HCT116 (cell line): ENCODE measurements at regions not wholly inside any gene's neighbourhood (a gene's known extent, or its start where the extent isn't known, plus 50 kb on each side); places are given as distances from the start of the nearest gene placed in this dataset.

ENCODE experiments used
- EZH2 ChIP-seq: fragments of 200-600 bp; sonication (generic); IDR thresholded peaks from 2 replicates; pipeline ENCODE4 v1.6.1; 2017; ENCODE audit warnings: antibody characterized with exemption, mixed run types
- EZH2phosphoT487 ChIP-seq: fragments of 200-600 bp; IDR thresholded peaks from 2 replicates; pipeline ENCODE4 v1.6.1; 2018; ENCODE audit warnings: antibody characterized with exemption, borderline replicate concordance
- RAD21 ChIP-seq: IDR thresholded peaks from 2 replicates; pipeline ENCODE4 v1.6.1; 2012; ENCODE audit warnings: low read depth, mild to moderate bottlenecking
- SP1 ChIP-seq: IDR thresholded peaks from 2 replicates; pipeline ENCODE4 v1.6.1; 2012; ENCODE audit warnings: low read depth
- TCF7L2 ChIP-seq: IDR thresholded peaks from 2 replicates; pipeline ENCODE4 v1.7.0; 2011; ENCODE audit warnings: borderline replicate concordance, inconsistent platforms; ENCODE audit not compliant: insufficient read depth, insufficient read length; ENCODE audit errors: extremely low read depth
- ZNF274 ChIP-seq: fragments of 200-500 bp; sonication (Bioruptor generic); IDR thresholded peaks from 2 replicates; pipeline ENCODE4 v1.6.1; 2014; ENCODE audit warnings: mild to moderate bottlenecking, low read depth, low read length, inconsistent platforms
- TF ChIP-seq, protein P1 (sequence below): IDR thresholded peaks from 2 replicates; pipeline ENCODE4 v1.6.1; 2012; ENCODE audit warnings: low read depth
- TF ChIP-seq, protein P2 (sequence below), 3 experiments: fragments of 200-600 bp in 1 of 3; sonication (generic) in 1 of 3; IDR thresholded peaks in 2 of 3; conservative IDR thresholded peaks in 1 of 3; 2 replicates each; pipeline ENCODE4 v1.5.1; 2012 to 2017; ENCODE audit warnings: low read depth in 2 of 3, low read length in 2 of 3, antibody characterized with exemption in 1 of 3, borderline replicate concordance in 1 of 3, control low read depth in 1 of 3, mild to moderate bottlenecking in 1 of 3, mixed read lengths in 1 of 3, mixed run types in 1 of 3, moderate library complexity in 1 of 3; ENCODE audit not compliant: insufficient read depth in 1 of 3
- TF ChIP-seq, protein P3 (sequence below): IDR thresholded peaks from 2 replicates; pipeline ENCODE4 v1.6.1; 2012

DNA sequence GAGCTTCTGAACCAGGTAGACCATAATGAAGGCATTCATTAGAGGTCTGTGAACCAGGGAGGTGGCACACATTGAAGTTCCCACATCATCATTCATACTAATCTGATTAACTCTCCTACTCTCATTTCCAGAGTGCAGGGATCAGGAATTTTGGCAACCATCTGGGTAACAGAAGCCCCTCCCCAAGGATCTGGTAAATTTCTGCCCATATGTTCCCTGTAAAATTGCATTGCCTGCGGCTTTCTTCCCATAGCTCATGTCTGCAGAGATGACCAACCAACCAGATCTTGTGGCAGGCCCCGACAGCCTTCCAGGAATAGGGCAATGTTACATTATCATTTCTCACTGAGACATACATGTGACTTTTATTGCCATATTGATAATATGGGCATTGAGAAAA, 111.4 kb upstream of the CHL1 start (continued):
- TF ChIP-seq, protein P1, sequence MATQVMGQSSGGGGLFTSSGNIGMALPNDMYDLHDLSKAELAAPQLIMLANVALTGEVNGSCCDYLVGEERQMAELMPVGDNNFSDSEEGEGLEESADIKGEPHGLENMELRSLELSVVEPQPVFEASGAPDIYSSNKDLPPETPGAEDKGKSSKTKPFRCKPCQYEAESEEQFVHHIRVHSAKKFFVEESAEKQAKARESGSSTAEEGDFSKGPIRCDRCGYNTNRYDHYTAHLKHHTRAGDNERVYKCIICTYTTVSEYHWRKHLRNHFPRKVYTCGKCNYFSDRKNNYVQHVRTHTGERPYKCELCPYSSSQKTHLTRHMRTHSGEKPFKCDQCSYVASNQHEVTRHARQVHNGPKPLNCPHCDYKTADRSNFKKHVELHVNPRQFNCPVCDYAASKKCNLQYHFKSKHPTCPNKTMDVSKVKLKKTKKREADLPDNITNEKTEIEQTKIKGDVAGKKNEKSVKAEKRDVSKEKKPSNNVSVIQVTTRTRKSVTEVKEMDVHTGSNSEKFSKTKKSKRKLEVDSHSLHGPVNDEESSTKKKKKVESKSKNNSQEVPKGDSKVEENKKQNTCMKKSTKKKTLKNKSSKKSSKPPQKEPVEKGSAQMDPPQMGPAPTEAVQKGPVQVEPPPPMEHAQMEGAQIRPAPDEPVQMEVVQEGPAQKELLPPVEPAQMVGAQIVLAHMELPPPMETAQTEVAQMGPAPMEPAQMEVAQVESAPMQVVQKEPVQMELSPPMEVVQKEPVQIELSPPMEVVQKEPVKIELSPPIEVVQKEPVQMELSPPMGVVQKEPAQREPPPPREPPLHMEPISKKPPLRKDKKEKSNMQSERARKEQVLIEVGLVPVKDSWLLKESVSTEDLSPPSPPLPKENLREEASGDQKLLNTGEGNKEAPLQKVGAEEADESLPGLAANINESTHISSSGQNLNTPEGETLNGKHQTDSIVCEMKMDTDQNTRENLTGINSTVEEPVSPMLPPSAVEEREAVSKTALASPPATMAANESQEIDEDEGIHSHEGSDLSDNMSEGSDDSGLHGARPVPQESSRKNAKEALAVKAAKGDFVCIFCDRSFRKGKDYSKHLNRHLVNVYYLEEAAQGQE: no peak
- TF ChIP-seq EZH2 (no peak), ZNF274 (no peak), SP1 (no peak), TCF7L2 (no peak), RAD21 (no peak), EZH2phosphoT487 (no peak)
- TF ChIP-seq, protein P2, sequence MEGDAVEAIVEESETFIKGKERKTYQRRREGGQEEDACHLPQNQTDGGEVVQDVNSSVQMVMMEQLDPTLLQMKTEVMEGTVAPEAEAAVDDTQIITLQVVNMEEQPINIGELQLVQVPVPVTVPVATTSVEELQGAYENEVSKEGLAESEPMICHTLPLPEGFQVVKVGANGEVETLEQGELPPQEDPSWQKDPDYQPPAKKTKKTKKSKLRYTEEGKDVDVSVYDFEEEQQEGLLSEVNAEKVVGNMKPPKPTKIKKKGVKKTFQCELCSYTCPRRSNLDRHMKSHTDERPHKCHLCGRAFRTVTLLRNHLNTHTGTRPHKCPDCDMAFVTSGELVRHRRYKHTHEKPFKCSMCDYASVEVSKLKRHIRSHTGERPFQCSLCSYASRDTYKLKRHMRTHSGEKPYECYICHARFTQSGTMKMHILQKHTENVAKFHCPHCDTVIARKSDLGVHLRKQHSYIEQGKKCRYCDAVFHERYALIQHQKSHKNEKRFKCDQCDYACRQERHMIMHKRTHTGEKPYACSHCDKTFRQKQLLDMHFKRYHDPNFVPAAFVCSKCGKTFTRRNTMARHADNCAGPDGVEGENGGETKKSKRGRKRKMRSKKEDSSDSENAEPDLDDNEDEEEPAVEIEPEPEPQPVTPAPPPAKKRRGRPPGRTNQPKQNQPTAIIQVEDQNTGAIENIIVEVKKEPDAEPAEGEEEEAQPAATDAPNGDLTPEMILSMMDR (IDR thresholded peaks at IDR 0.05 in 2 of 3, conservative IDR thresholded peaks at IDR 0.05 in 1 of 3; ENCODE audit: borderline replicate concordance in 1 of 3, insufficient read depth in 1 of 3, low read depth in 2 of 3, low read length in 2 of 3): no peak
- TF ChIP-seq, protein P3, sequence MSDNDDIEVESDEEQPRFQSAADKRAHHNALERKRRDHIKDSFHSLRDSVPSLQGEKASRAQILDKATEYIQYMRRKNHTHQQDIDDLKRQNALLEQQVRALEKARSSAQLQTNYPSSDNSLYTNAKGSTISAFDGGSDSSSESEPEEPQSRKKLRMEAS: no peak
- TF ChIP-seq, all 23 proteins: peak for 0
